Fibroblast of villous mesenchyme (primary cell): ENCODE measurements at regions not wholly inside any gene's neighbourhood (a gene's known extent, or its start where the extent isn't known, plus 50 kb on each side); places are given as distances from the start of the nearest gene placed in this dataset.

Source experiments
- DNase-seq: peaks from one replicate; pipeline ENCODE4 v3.0.0-alpha.2; 2010; ENCODE audit warnings: low read depth
- H3K4me3 ChIP-seq: 2 replicates; pipeline ENCODE4 v1.5.1; 2011; ENCODE audit warnings: low read depth, mild to moderate bottlenecking, low read length
- CTCF ChIP-seq: IDR thresholded peaks from 2 replicates; pipeline ENCODE4 v1.5.1; 2012; ENCODE audit warnings: low read depth, mild to moderate bottlenecking, low read length; ENCODE audit not compliant: insufficient read depth

GRCh38 chr14:40271480-40271879 lies 839.2 kb upstream of the FBXO33 start:
- TF ChIP-seq CTCF, result no peak
- no peak for DNase-seq
- H3K4me3 ChIP-seq, result no peak overlapping the region

- no peak for DNase-seq
- TF ChIP-seq CTCF, result no peak
- no peak overlapping the region for H3K4me3 ChIP-seq
Measured at GRCh38 chr14:40269436-40269835, 837.2 kb upstream of the FBXO33 start.

GRCh38 chr14:40268236-40268635 lies 836.0 kb upstream of the FBXO33 start:
- no peak overlapping the region for H3K4me3 ChIP-seq
- no peak for TF ChIP-seq CTCF
- no peak for DNase-seq

- no peak for TF ChIP-seq CTCF
- no peak for DNase-seq
- no peak overlapping the region for H3K4me3 ChIP-seq
Measured at GRCh38 chr14:40265096-40265495, 832.9 kb upstream of the FBXO33 start.

GRCh38 chr14:40252817-40253447 lies 820.7 kb upstream of the FBXO33 start:
- no peak for DNase-seq
- TF ChIP-seq CTCF, result no peak

GRCh38 chr14:40248671-40249070 lies 816.4 kb upstream of the FBXO33 start:
- no peak overlapping the region for H3K4me3 ChIP-seq
- no peak for TF ChIP-seq CTCF
- no peak for DNase-seq

More at GRCh38 chr14:40252817-40253447, 820.7 kb upstream of the FBXO33 start:
- H3K4me3 ChIP-seq, result no peak overlapping the region
